ENCODE measurements at regions not wholly inside any gene's neighbourhood (a gene's known extent, or its start where the extent isn't known, plus 50 kb on each side); places are given as distances from the start of the nearest gene placed in this dataset.
"Not testable (repeated sequence)": the region's sequence is repeated elsewhere in the genome, so short reads cannot be mapped to it uniquely, and the experiment has no call there.

DNA sequence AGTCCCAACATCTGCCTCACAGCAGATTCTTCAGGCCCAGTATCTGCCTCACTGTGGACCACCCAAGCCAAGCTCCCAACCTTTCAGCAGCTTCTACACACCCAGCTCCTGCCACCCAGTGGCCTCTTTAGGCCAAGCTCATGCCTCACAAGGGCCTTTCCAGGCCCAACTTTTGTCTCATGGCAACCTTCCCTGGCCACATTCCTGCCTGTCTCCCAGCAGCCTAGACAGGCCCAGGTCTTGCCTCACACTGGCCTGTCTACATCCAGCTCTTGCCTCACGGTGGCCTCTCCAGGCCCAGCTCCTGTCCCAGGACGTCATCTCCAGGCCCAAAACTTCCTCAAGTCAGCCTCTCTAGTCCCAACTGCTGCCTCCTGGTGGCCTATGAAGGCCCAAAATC is 65.0 kb downstream of the CCDC201 start:
- not testable (repeated sequence) for DNase-seq (ENCODE audit: low spot score in 2 of 2); ATAC-seq; H3K9me3 Mint-ChIP-seq; H3K36me3 Mint-ChIP-seq
- H3K27ac Mint-ChIP-seq = peak overlapping the region in 1 of 2 donors; percentile 79

DNA sequence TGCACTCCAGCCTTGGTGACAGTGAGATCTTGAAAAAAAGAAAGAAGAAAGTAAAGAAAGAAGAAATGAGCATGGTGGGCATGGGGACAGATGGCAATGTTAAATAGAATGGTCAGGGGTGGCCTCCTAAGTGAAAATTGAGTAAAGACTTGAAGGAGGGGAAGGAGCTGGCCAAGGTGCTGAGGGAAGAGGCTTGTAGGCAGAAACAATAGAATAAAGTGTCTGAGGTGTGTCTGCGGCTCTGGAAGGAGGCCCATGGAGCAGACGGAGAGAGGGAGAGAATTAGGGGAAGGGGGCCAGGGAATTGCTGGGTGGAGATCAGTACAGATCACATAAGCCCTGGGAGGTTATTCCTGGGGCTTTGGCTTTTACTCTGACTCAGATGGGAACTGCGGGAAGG is 70.7 kb downstream of the CCDC201 start:
- not testable (repeated sequence) for ATAC-seq; DNase-seq (ENCODE audit: low spot score in 2 of 2)

GRCh38 chr7:45797264-45797663 is 75.6 kb downstream of the CCDC201 start:
- H3K36me3 Mint-ChIP-seq; ATAC-seq; DNase-seq (ENCODE audit: low spot score in 2 of 2); H3K9me3 Mint-ChIP-seq; H3K27ac Mint-ChIP-seq: not testable (repeated sequence)

More for the DNA sequence above, 70.7 kb downstream of the CCDC201 start:
- H3K36me3 Mint-ChIP-seq, H3K9me3 Mint-ChIP-seq, H3K27ac Mint-ChIP-seq: not testable (repeated sequence)

GRCh38 chr7:45789641-45790040 is 83.2 kb downstream of the CCDC201 start:
- not testable (repeated sequence) for H3K27ac Mint-ChIP-seq; H3K36me3 Mint-ChIP-seq; DNase-seq (ENCODE audit: low spot score in 2 of 2); H3K9me3 Mint-ChIP-seq; ATAC-seq

DNA sequence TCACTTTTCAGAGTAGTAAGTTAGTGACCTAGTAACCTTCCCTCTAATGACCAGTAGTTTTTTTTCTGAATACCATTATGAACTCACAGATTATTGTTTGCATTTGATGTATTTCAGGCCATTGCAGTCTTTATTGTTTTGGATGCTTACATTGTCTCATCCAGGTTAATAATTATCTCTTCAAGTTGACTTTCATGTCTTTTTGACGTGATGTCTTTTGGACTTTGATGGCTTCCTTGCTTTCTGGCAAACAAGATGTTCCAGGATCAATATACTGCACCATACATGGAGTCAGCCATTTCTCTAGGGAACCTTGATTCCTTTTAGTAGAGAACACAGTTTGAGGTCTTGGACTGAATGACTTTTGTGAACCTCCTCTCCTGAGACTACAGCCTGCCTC is 87.2 kb downstream of the CCDC201 start:
- not testable (repeated sequence) for ATAC-seq; H3K36me3 Mint-ChIP-seq; DNase-seq (ENCODE audit: low spot score in 2 of 2); H3K9me3 Mint-ChIP-seq; H3K27ac Mint-ChIP-seq

DNA sequence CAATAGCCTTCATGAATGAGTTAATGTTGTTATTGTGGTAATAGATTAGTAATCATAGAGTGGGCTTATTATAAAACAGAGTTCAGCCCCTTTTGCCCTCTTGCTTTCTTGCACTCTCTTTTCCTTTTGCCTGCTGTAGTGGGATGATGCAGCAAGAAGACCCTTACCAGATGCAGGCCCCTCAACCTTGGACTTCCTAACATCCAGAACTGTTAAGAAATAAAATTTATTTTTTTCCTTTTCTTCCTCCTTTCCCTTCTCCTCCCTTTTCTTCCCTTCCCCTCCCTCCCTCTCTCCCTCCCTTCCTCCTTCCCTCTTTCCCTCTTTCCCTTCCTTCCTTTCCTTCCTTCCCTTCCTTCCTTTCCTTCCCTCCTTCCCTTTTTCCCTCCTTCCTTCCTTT is 88.1 kb downstream of the CCDC201 start:
- ATAC-seq; DNase-seq (ENCODE audit: low spot score in 2 of 2); H3K27ac Mint-ChIP-seq; H3K9me3 Mint-ChIP-seq; H3K36me3 Mint-ChIP-seq: not testable (repeated sequence)

Data from activated naive CD4-positive, alpha-beta T cell treated with anti-CD3 and anti-CD28 coated beads, Interleukin-2, amount 50 U/mL, for 72 hours (primary cell).